H1 (cell line): ENCODE measurements at regions not wholly inside any gene's neighbourhood (a gene's known extent, or its start where the extent isn't known, plus 50 kb on each side); places are given as distances from the start of the nearest gene placed in this dataset.

Experiments used
- CTCF ChIA-PET: fragments of 300-600 bp; sonication (Branson Sonifier 250); formaldehyde crosslinking; loops from one replicate; lab custom pipeline; 2021; ENCODE audit not compliant: partially characterized antibody; lab: Charles Lee
- POLR2A ChIA-PET: fragments of 300-600 bp; sonication (Branson Sonifier 250); formaldehyde crosslinking; loops from one replicate; lab custom pipeline; 2021; ENCODE audit warnings: inconsistent platforms; ENCODE audit not compliant: partially characterized antibody; lab: Charles Lee
- DNase-seq, 2 experiments: peaks; one replicate each; pipeline versions ENCODE4 v3.0.0 to v3.0.0-alpha.2; 2010 to 2022; ENCODE audit warnings: low spot score in 2 of 2, low read depth in 1 of 2, mixed read lengths in 1 of 2
- FAIRE-seq: peaks from 2 replicates; lab custom pipeline; 2011; peaks lifted over from hg19 to GRCh38; lab: Jason Lieb, UNC
- H2AFZ ChIP-seq: 2 replicates; pipeline ENCODE4 v1.8.1; 2012; ENCODE audit warnings: low read length, inconsistent platforms
- H2AK5ac ChIP-seq: 2 replicates; pipeline ENCODE4 v1.6.1; 2013; ENCODE audit warnings: low read depth, low read length
- H2BK120ac ChIP-seq: replicated peaks from 2 replicates; pipeline ENCODE3; 2013; ENCODE audit warnings: low read depth, low read length, inconsistent platforms
- H2BK12ac ChIP-seq: 2 replicates; pipeline ENCODE4 v1.6.1; 2013; ENCODE audit warnings: low read depth, low read length
- H2BK15ac ChIP-seq: 2 replicates; pipeline ENCODE4 v1.6.1; 2013; ENCODE audit warnings: low read length
- H2BK20ac ChIP-seq: 2 replicates; pipeline ENCODE4 v1.6.1; 2013; ENCODE audit warnings: low read length
- H2BK5ac ChIP-seq: 2 replicates; pipeline ENCODE4 v1.6.1; 2013; ENCODE audit warnings: low read depth, low read length
- H3K14ac ChIP-seq: 2 replicates; pipeline ENCODE4 v1.6.1; 2013; ENCODE audit warnings: inconsistent platforms; ENCODE audit not compliant: insufficient read length
- H3K18ac ChIP-seq: 2 replicates; pipeline ENCODE4 v1.6.1; 2013; ENCODE audit warnings: low read length; ENCODE audit errors: extremely low read depth
- H3K23ac ChIP-seq: 2 replicates; pipeline ENCODE4 v1.6.1; 2013; ENCODE audit warnings: inconsistent platforms; ENCODE audit not compliant: insufficient read length
- H3K23me2 ChIP-seq: 2 replicates; pipeline ENCODE4 v1.6.1; 2013; ENCODE audit warnings: low read depth, low read length
- H3K27ac ChIP-seq: 2 replicates; pipeline ENCODE4 v1.6.1; 2011; ENCODE audit warnings: low read depth, low read length, inconsistent platforms
- H3K27me3 ChIP-seq, 4 experiments: replicated peaks in 1 of 4; 1 replicate in 1 of 4; 2 replicates in 3 of 4; pipeline versions ENCODE4 v1.6.1 to v1.8.1; 2011 to 2013; ENCODE audit warnings: low read length in 3 of 4, mild to moderate bottlenecking in 3 of 4, inconsistent platforms in 2 of 4, mixed read lengths in 2 of 4, moderate library complexity in 1 of 4; ENCODE audit not compliant: control insufficient read depth in 3 of 4, insufficient read depth in 3 of 4; ENCODE audit errors: extremely low read depth in 1 of 4
- H3K36me3 ChIP-seq, 4 experiments: 2 replicates each; pipeline versions ENCODE4 v1.6.1 to v1.8.1; 2011 to 2013; ENCODE audit warnings: mild to moderate bottlenecking in 4 of 4, low read length in 3 of 4, moderate library complexity in 2 of 4, control low read depth in 1 of 4, inconsistent platforms in 1 of 4; ENCODE audit not compliant: insufficient read depth in 4 of 4, control insufficient read depth in 2 of 4
- H3K4ac ChIP-seq: replicated peaks from 2 replicates; pipeline ENCODE3; 2013; ENCODE audit warnings: low read length, low read depth, mixed read lengths, inconsistent platforms; ENCODE audit not compliant: insufficient read length
- H3K4me1 ChIP-seq, 4 experiments: replicated peaks in 1 of 4; 1 replicate in 1 of 4; 2 replicates in 3 of 4; pipeline versions ENCODE4 v1.6.1 to v1.8.1; 2011 to 2013; ENCODE audit warnings: low read length in 3 of 4, inconsistent platforms in 2 of 4, mixed read lengths in 1 of 4; ENCODE audit not compliant: insufficient read depth in 4 of 4, control insufficient read depth in 3 of 4
- H3K4me2 ChIP-seq, 2 experiments: 2 replicates each; pipeline versions ENCODE4 v1.6.1 to v1.8.1; 2011 to 2013; ENCODE audit warnings: low read depth in 2 of 2, low read length in 2 of 2, control low read depth in 1 of 2, inconsistent platforms in 1 of 2, mild to moderate bottlenecking in 1 of 2; ENCODE audit not compliant: insufficient read depth in 1 of 2
- H3K4me3 ChIP-seq, 4 experiments: fragments of 200-600, 300-600 bp in 1 of 4; sonication (generic), shearing (Covaris generic), sonication (Bioruptor Twin) in 1 of 4; 2 replicates each; pipeline versions ENCODE4 v1.5.1 to v1.8.1; 2011 to 2016; ENCODE audit warnings: low read length in 4 of 4, low read depth in 3 of 4, control low read depth in 2 of 4, inconsistent platforms in 2 of 4, mild to moderate bottlenecking in 2 of 4, mixed read lengths in 1 of 4, moderate library complexity in 1 of 4; ENCODE audit not compliant: insufficient read depth in 2 of 4; ENCODE audit errors: extremely low read depth in 1 of 4
- H3K56ac ChIP-seq: replicated peaks from 2 replicates; pipeline ENCODE3; 2013; ENCODE audit warnings: low read depth, mild to moderate bottlenecking, mixed read lengths, low read length, inconsistent platforms; ENCODE audit not compliant: insufficient read length
- H3K79me1 ChIP-seq: 2 replicates; pipeline ENCODE4 v1.6.1; 2013; ENCODE audit warnings: low read depth, low read length, control low read depth
- H3K79me2 ChIP-seq, 2 experiments: 2 replicates each; pipeline versions ENCODE4 v1.6.1 to v1.8.1; 2012 to 2013; ENCODE audit warnings: low read length in 2 of 2, mild to moderate bottlenecking in 2 of 2, inconsistent platforms in 1 of 2; ENCODE audit not compliant: insufficient read depth in 2 of 2, control insufficient read depth in 1 of 2
- H3K9ac ChIP-seq, 4 experiments: replicated peaks in 1 of 4; 1 replicate in 1 of 4; 2 replicates in 3 of 4; pipeline versions ENCODE4 v1.6.1 to v1.8.1; 2011 to 2013; ENCODE audit warnings: low read depth in 3 of 4, low read length in 3 of 4, control low read depth in 2 of 4, mild to moderate bottlenecking in 2 of 4, moderate library complexity in 2 of 4, inconsistent platforms in 1 of 4; ENCODE audit errors: extremely low read depth in 1 of 4
- H3K9me3 ChIP-seq, 2 experiments: 2 replicates each; pipeline versions ENCODE4 v1.6.1 to v1.8.1; 2012 to 2013; ENCODE audit warnings: mild to moderate bottlenecking in 2 of 2, moderate library complexity in 2 of 2, control low read depth in 1 of 2, inconsistent platforms in 1 of 2, low read depth in 1 of 2, low read length in 1 of 2, mixed read lengths in 1 of 2; ENCODE audit not compliant: insufficient read depth in 2 of 2
- H4K20me1 ChIP-seq, 2 experiments: replicated peaks in 1 of 2; 2 replicates each; pipeline versions ENCODE3 to v1.8.1; 2011 to 2013; ENCODE audit warnings: inconsistent platforms in 2 of 2, low read length in 2 of 2, mild to moderate bottlenecking in 1 of 2; ENCODE audit not compliant: insufficient read depth in 2 of 2, control insufficient read depth in 1 of 2
- H4K5ac ChIP-seq: 2 replicates; pipeline ENCODE4 v1.6.1; 2013; ENCODE audit warnings: low read length, low read depth, mixed read lengths, inconsistent platforms; ENCODE audit not compliant: insufficient read length
- H4K8ac ChIP-seq: 2 replicates; pipeline ENCODE4 v1.8.0; 2013; ENCODE audit warnings: mild to moderate bottlenecking, moderate library complexity, low read length, inconsistent platforms; ENCODE audit not compliant: insufficient read depth; ENCODE audit errors: extremely low read depth
- H4K91ac ChIP-seq: replicated peaks from 2 replicates; pipeline ENCODE3; 2013; ENCODE audit warnings: low read length, mixed read lengths, inconsistent platforms; ENCODE audit not compliant: insufficient read length
- CBX5 ChIP-seq: fragments of 300-800, 300-1000 bp; sonication (generic); IDR thresholded peaks from 2 replicates; pipeline ENCODE4 v1.7.1; 2016; ENCODE audit warnings: antibody characterized with exemption, low read length, low read depth
- CEBPB ChIP-seq: IDR thresholded peaks from 2 replicates; pipeline ENCODE4 v1.6.1; 2012; ENCODE audit warnings: low read depth, low read length
- GABPA ChIP-seq: IDR thresholded peaks from 2 replicates; pipeline ENCODE4 v1.6.1; 2011; ENCODE audit warnings: mild to moderate bottlenecking, low read length, moderate library complexity, borderline replicate concordance; ENCODE audit not compliant: insufficient read depth
- HDAC2 ChIP-seq, 2 experiments: fragments of 300-600 bp in 1 of 2; sonication (generic) in 1 of 2; IDR thresholded peaks; 2 replicates each; pipeline ENCODE4 v1.6.1; 2011 to 2012; ENCODE audit warnings: low read depth in 2 of 2, low read length in 2 of 2, mild to moderate bottlenecking in 2 of 2, moderate library complexity in 2 of 2, borderline replicate concordance in 1 of 2, inconsistent platforms in 1 of 2
- POU5F1 ChIP-seq: IDR thresholded peaks from 2 replicates; pipeline ENCODE4 v1.6.1; 2011; ENCODE audit warnings: low read depth, mild to moderate bottlenecking, low read length, moderate library complexity
- RBBP5 ChIP-seq: IDR thresholded peaks from 2 replicates; pipeline ENCODE4 v1.7.1; 2012; ENCODE audit warnings: low read depth, mild to moderate bottlenecking, inconsistent platforms, low read length, moderate library complexity, borderline replicate concordance
- RFX5 ChIP-seq: IDR thresholded peaks from 2 replicates; pipeline ENCODE4 v1.6.1; 2011; ENCODE audit warnings: low read depth, low read length, improper control_type of control experiment, borderline replicate concordance
- SIX5 ChIP-seq: IDR thresholded peaks from 2 replicates; pipeline ENCODE4 v1.6.1; 2011; ENCODE audit warnings: mild to moderate bottlenecking, low read depth, low read length
- SP2 ChIP-seq: IDR thresholded peaks from 2 replicates; pipeline ENCODE4 v1.6.1; 2012; ENCODE audit warnings: mild to moderate bottlenecking, low read length, inconsistent platforms
- SRF ChIP-seq: IDR thresholded peaks from 2 replicates; pipeline ENCODE4 v1.6.1; 2011; ENCODE audit warnings: mild to moderate bottlenecking, low read depth, low read length, moderate library complexity
- SUZ12 ChIP-seq: fragments of 200-600 bp; sonication (generic); IDR thresholded peaks from 2 replicates; pipeline ENCODE4 v1.6.1; 2012; ENCODE audit warnings: mild to moderate bottlenecking, inconsistent platforms, low read length, moderate library complexity, mixed read lengths
- WGBS, 2 experiments: shearing (Covaris generic) in 1 of 2; methylation state at CpG; one replicate each; pipeline versions ENCODE4 v1.1.6 to v1.1.7; 2013 to 2015; ENCODE audit warnings: low lambda C conversion rate in 2 of 2, mixed read lengths in 2 of 2, inconsistent platforms in 1 of 2, low coverage in 1 of 2, missing lambda C conversion rate in 1 of 2; ENCODE audit not compliant: insufficient replicate concordance in 2 of 2, insufficient coverage in 1 of 2, insufficient read length in 1 of 2; ENCODE audit errors: extremely low coverage in 1 of 2, missing lambda C conversion rate in 1 of 2; 5-methylcytosine and 5-hydroxymethylcytosine counted together

DNA sequence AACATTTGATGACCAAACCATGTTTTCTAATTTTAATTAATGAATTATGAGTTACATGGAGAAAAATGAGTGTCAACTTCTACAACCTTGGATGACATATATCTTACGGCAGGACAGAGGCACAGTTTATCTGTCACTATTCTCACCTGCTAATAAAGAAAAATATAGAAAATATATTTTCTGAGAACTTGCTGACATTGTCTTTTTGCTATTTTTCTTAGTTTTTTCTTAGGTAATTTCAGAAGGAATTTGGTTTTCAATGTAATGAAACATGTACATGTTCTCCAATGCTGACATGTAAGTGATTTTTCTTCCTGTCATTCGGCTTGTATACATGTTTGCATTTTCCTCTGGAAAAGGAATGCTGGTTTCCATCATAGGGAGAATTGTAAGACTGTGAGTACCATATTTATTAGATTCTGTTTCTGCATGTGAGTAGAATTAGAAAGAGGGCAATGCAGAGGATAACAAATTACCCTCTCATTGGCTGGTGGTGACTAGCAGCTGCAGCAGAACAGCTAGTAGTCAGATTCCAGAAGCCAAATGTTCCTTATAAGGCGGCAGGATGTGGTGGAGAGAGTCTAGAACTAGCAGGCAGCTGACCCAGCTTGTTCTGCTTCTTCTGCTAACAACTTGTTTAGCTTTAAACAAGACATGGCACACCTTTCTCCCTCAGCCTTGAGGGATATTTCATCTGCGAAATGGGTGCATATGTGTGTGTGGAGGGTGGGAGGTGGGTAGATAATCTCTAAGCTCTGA lies 132.8 kb upstream of the SPACA1 start:
- CTCF ChIA-PET, result interaction anchor here (1.0 kb wide), 1 partner anchor 16 kb away, joined by 6 read pairs; no protein-coding TSS in a partner anchor
- WGBS, 2 experiments, result 94% methylated on average over 4 of the region's 4 CpGs; no CpG with 5 or more reads in 1 of the 2 experiments
- H3K18ac ChIP-seq, result no peak overlapping the region
- no peak for TF ChIP-seq POU5F1
- TF ChIP-seq SP2, result no peak
- no peak for TF ChIP-seq CEBPB
- TF ChIP-seq RFX5, result no peak
- no peak for TF ChIP-seq HDAC2 (IDR thresholded peaks at IDR 0.05; ENCODE audit: borderline replicate concordance in 1 of 2, low read depth in 2 of 2, low read length in 2 of 2)
- TF ChIP-seq SRF, result no peak
- no peak for TF ChIP-seq GABPA
- no peak for TF ChIP-seq RBBP5
- no peak for TF ChIP-seq SUZ12
- TF ChIP-seq SIX5, result no peak
- no peak for TF ChIP-seq CBX5

More for the DNA sequence above, 132.8 kb upstream of the SPACA1 start:
- no peak overlapping the region for H2AFZ ChIP-seq
- no peaks in the 10 kb centered on the region for H3K36me3 ChIP-seq
- H2BK20ac ChIP-seq, result no peak overlapping the region
- FAIRE-seq (no peak), DNase-seq (no peak)
- no peak overlapping the region for H2BK120ac ChIP-seq
- H4K8ac ChIP-seq, result no peak overlapping the region
- no peaks in the 10 kb centered on the region; a peak in 1 of 7 replicates for H3K4me1 ChIP-seq
- H3K79me2 ChIP-seq, result no peaks in the 10 kb centered on the region
- H3K56ac ChIP-seq, result no peak overlapping the region
- H3K4me2 ChIP-seq, result no peak overlapping the region
- H3K4me3 ChIP-seq, result no peak overlapping the region
- H3K27me3 ChIP-seq, result no peaks in the 10 kb centered on the region
- H3K4ac ChIP-seq, result no peak overlapping the region
- no peak overlapping the region for H2BK15ac ChIP-seq
- no peak overlapping the region; the same call in 1 of the 2 replicates for H2BK12ac ChIP-seq
- no peak overlapping the region for H3K23ac ChIP-seq
- H4K5ac ChIP-seq, result no peak overlapping the region
- H4K20me1 ChIP-seq, result no peaks in the 10 kb centered on the region
- no peaks in the 10 kb centered on the region for H3K79me1 ChIP-seq
- H2BK5ac ChIP-seq, result no peak overlapping the region
- no peaks in the 10 kb centered on the region for H3K23me2 ChIP-seq
- peaks cover 3 to 4% of the 10 kb centered on the region in 2 experiments; a peak in 1 of 4 replicates for H3K9me3 ChIP-seq
- POLR2A ChIA-PET, result no interaction called here
- no peak overlapping the region for H4K91ac ChIP-seq
- H3K14ac ChIP-seq, result no peak overlapping the region
- H3K9ac ChIP-seq, result no peak overlapping the region
- no peak overlapping the region for H3K27ac ChIP-seq
- H2AK5ac ChIP-seq, result no peak overlapping the region
